GM23338 (cell line): ENCODE measurements at regions not wholly inside any gene's neighbourhood (a gene's known extent, or its start where the extent isn't known, plus 50 kb on each side); places are given as distances from the start of the nearest gene placed in this dataset.

Experiments
- EZH2 ChIP-seq: fragments of 200-600 bp; sonication (generic); IDR thresholded peaks from one replicate; pipeline ENCODE4 v1.8.0; 2017; ENCODE audit warnings: antibody characterized with exemption, mild to moderate bottlenecking, low read depth; ENCODE audit not compliant: unreplicated experiment
- STAT1 ChIP-seq: IDR thresholded peaks from one replicate; pipeline ENCODE4 v1.6.1; 2016; ENCODE audit warnings: antibody characterized with exemption; ENCODE audit not compliant: unreplicated experiment
- TF ChIP-seq, protein P1 (sequence below), 2 experiments: fragments of 200-600 bp in 1 of 2; sonication (generic) in 1 of 2; conservative IDR thresholded peaks; 2 replicates each; pipeline versions ENCODE4 v1.5.1 to v1.6.1; 2016 to 2017; ENCODE audit warnings: antibody characterized with exemption in 2 of 2, low read depth in 2 of 2, mild to moderate bottlenecking in 2 of 2, moderate library complexity in 1 of 2

- TF ChIP-seq EZH2: no peak
- TF ChIP-seq, protein P1, sequence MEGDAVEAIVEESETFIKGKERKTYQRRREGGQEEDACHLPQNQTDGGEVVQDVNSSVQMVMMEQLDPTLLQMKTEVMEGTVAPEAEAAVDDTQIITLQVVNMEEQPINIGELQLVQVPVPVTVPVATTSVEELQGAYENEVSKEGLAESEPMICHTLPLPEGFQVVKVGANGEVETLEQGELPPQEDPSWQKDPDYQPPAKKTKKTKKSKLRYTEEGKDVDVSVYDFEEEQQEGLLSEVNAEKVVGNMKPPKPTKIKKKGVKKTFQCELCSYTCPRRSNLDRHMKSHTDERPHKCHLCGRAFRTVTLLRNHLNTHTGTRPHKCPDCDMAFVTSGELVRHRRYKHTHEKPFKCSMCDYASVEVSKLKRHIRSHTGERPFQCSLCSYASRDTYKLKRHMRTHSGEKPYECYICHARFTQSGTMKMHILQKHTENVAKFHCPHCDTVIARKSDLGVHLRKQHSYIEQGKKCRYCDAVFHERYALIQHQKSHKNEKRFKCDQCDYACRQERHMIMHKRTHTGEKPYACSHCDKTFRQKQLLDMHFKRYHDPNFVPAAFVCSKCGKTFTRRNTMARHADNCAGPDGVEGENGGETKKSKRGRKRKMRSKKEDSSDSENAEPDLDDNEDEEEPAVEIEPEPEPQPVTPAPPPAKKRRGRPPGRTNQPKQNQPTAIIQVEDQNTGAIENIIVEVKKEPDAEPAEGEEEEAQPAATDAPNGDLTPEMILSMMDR (conservative IDR thresholded peaks at IDR 0.05; ENCODE audit: low read depth in 2 of 2): no peak
- no peak for TF ChIP-seq STAT1
These were observed 114.5 kb downstream of the MAT2B start for GRCh38 chr5:163619951-163620350.
